Endothelial cell of umbilical vein (primary cell): ENCODE measurements at regions not wholly inside any gene's neighbourhood (a gene's known extent, or its start where the extent isn't known, plus 50 kb on each side); places are given as distances from the start of the nearest gene placed in this dataset.

ENCODE experiments used
- BruUV-seq: library from RNA; stranded (reverse); fragments of 400-500 nt; replicated peaks from 2 replicates; lab custom pipeline; 2021; lab: Mats Ljungman, UMichigan
- CTCF ChIA-PET: fragments of 300-600, 350-600 bp; sonication (Branson Sonifier 250); formaldehyde crosslinking; loops from one replicate; lab custom pipeline; 2021; ENCODE audit warnings: antibody characterized with exemption, inconsistent platforms; lab: Charles Lee
- POLR2A ChIA-PET: fragments of 300-600, 350-600 bp; sonication (Branson Sonifier 250); formaldehyde crosslinking; loops from one replicate; lab custom pipeline; 2021; ENCODE audit warnings: antibody characterized with exemption, inconsistent platforms; lab: Charles Lee
- DNase-seq: peaks from one replicate; pipeline ENCODE4 v3.0.0-alpha.2; 2011; ENCODE audit warnings: low read depth, low spot score
- FAIRE-seq: peaks from 2 replicates; lab custom pipeline; 2011; peaks lifted over from hg19 to GRCh38; lab: Jason Lieb, UNC
- H2AFZ ChIP-seq: 2 replicates; pipeline ENCODE4 v1.6.0; 2012; ENCODE audit warnings: low read depth, low read length, control low read depth, inconsistent platforms
- H3K27ac ChIP-seq: 2 replicates; pipeline ENCODE4 v1.5.1; 2011; ENCODE audit warnings: low read depth, mild to moderate bottlenecking, control low read depth, low read length, moderate library complexity; ENCODE audit not compliant: insufficient read depth
- H3K27me3 ChIP-seq, 2 experiments: 2 replicates each; pipeline versions ENCODE4 v1.6.0 to v1.6.1; 2011; ENCODE audit warnings: low read length in 2 of 2, mixed read lengths in 1 of 2; ENCODE audit not compliant: control insufficient read depth in 2 of 2, insufficient read depth in 2 of 2
- H3K36me3 ChIP-seq, 2 experiments: 2 replicates in 1 of 2; 3 replicates in 1 of 2; pipeline ENCODE4 v1.5.1; 2011; ENCODE audit warnings: low read length in 2 of 2, mild to moderate bottlenecking in 1 of 2, moderate library complexity in 1 of 2; ENCODE audit not compliant: control insufficient read depth in 2 of 2, insufficient read depth in 2 of 2; ENCODE audit errors: extremely low read depth in 1 of 2
- H3K4me1 ChIP-seq: 3 replicates; pipeline ENCODE4 v1.5.1; 2011; ENCODE audit warnings: mild to moderate bottlenecking, low read length; ENCODE audit not compliant: control insufficient read depth, insufficient read depth; ENCODE audit errors: extremely low read depth
- H3K4me2 ChIP-seq: 2 replicates; pipeline ENCODE4 v1.6.1; 2011; ENCODE audit warnings: low read length, control low read depth, mixed read lengths; ENCODE audit not compliant: insufficient read depth
- H3K4me3 ChIP-seq, 3 experiments: fragments of 200-600 bp in 1 of 3; sonication (generic), shearing (Covaris generic) in 1 of 3; replicated peaks in 1 of 3; 2 replicates each; pipeline ENCODE4 v1.5.1; 2011 to 2016; ENCODE audit warnings: control low read depth in 3 of 3, low read length in 3 of 3, mild to moderate bottlenecking in 2 of 3, inconsistent platforms in 1 of 3, low read depth in 1 of 3, moderate library complexity in 1 of 3; ENCODE audit not compliant: insufficient read depth in 1 of 3
- H3K79me2 ChIP-seq: 2 replicates; pipeline ENCODE4 v1.6.0; 2012; ENCODE audit warnings: low read length, inconsistent platforms; ENCODE audit not compliant: control insufficient read depth, insufficient read depth
- H3K9ac ChIP-seq: replicated peaks from 2 replicates; pipeline ENCODE3; 2011; ENCODE audit warnings: low read length, control low read depth; ENCODE audit not compliant: insufficient read depth; ENCODE audit errors: extremely low read depth
- H3K9me1 ChIP-seq: replicated peaks from 3 replicates; pipeline ENCODE4 v1.6.0; 2011; ENCODE audit warnings: mild to moderate bottlenecking, low read length; ENCODE audit not compliant: control insufficient read depth, insufficient read depth; ENCODE audit errors: extremely low read depth
- H3K9me3 ChIP-seq: replicated peaks from 2 replicates; pipeline ENCODE4 v1.5.1; 2012; ENCODE audit warnings: low read length, inconsistent platforms; ENCODE audit not compliant: control insufficient read depth, insufficient read depth
- H4K20me1 ChIP-seq: replicated peaks from 2 replicates; pipeline ENCODE3; 2011; ENCODE audit warnings: mild to moderate bottlenecking, low read length; ENCODE audit not compliant: control insufficient read depth, insufficient read depth; ENCODE audit errors: extremely low read depth
- EZH2 ChIP-seq: IDR thresholded peaks from 2 replicates; pipeline ENCODE4 v1.6.1; 2012; ENCODE audit warnings: borderline replicate concordance, low read depth, mild to moderate bottlenecking, moderate library complexity, low read length, inconsistent platforms; ENCODE audit not compliant: severe bottlenecking
- FOS ChIP-seq: IDR thresholded peaks from 2 replicates; pipeline ENCODE4 v1.6.1; 2011; ENCODE audit warnings: mild to moderate bottlenecking, low read length, moderate library complexity, borderline replicate concordance; ENCODE audit not compliant: insufficient read depth
- GATA2 ChIP-seq: IDR thresholded peaks from 2 replicates; pipeline ENCODE4 v1.7.0; 2011; ENCODE audit warnings: low read depth, mild to moderate bottlenecking, moderate library complexity, mixed read lengths, low read length; ENCODE audit not compliant: insufficient read length, insufficient read depth
- JUN ChIP-seq: IDR thresholded peaks from 2 replicates; pipeline ENCODE4 v1.6.1; 2011; ENCODE audit warnings: borderline replicate concordance, low read depth; ENCODE audit not compliant: insufficient read length, insufficient read depth
- MYC ChIP-seq: IDR thresholded peaks from one replicate; pipeline ENCODE4 v1.6.1; 2011; ENCODE audit warnings: mild to moderate bottlenecking, low read depth, low read length
- POLR2A ChIP-seq: IDR thresholded peaks from 2 replicates; pipeline ENCODE4 v1.6.1; 2012; ENCODE audit warnings: low read depth, mild to moderate bottlenecking, control low read depth, low read length
- POLR2AphosphoS5 ChIP-seq: IDR thresholded peaks from 2 replicates; pipeline ENCODE4 v1.6.1; 2012; ENCODE audit warnings: low read depth, mild to moderate bottlenecking, control low read depth, low read length, moderate library complexity; ENCODE audit not compliant: insufficient read depth
- dilution Hi-C: fragments of 300-500 bp; cut with MboI; formaldehyde crosslinking; loops from one replicate; pipeline ENCODE4 v1.15.0; 2019; ENCODE audit warnings: low sequenced_read_pairs; ENCODE audit not compliant: extremely low pct_ligation_motif_present
- intact Hi-C: fragments of 100-400 bp; cut with micrococcal nuclease; formaldehyde crosslinking; loops from one replicate; pipeline ENCODE4 v1.10.0; 2022
- TF ChIP-seq, protein P1 (sequence below), 2 donors: IDR thresholded peaks; 1 replicate in 1 of 2; 2 replicates in 1 of 2; pipeline ENCODE4 v1.5.1; 2011; ENCODE audit warnings: low read length in 2 of 2, mild to moderate bottlenecking in 2 of 2, moderate library complexity in 2 of 2, control low read depth in 1 of 2, inconsistent platforms in 1 of 2, low read depth in 1 of 2; ENCODE audit not compliant: insufficient read depth in 1 of 2; ENCODE audit errors: extremely low read depth in 1 of 2
- TF ChIP-seq, protein P2 (sequence below): IDR thresholded peaks from 2 replicates; pipeline ENCODE4 v1.6.1; 2011; ENCODE audit not compliant: insufficient read depth, insufficient read length

DNA sequence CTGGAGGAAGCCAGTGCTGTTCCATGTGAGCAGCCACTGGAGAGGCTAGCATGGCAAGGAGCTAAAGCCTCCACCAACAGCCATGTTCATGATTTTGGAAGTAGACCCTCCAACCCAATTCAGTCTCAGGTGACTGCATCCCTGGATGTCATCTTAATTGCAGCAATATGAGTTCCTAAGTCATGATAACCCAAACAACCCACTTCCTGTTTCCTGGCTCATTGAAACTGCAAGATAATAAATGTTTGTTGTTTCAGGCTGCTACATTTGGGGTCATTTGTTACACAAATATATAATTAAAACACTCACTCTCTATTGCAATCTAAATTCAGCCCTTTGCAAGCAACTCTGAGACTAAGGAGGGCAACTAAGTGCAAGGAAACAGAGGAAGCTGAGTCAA lies 62.4 kb upstream of the SLC24A5 start:
- no peaks in the 10 kb centered on the region for H3K36me3 ChIP-seq
- dilution Hi-C loops = no loop called here
- no peaks in the 10 kb centered on the region for H4K20me1 ChIP-seq
- H3K9me1 ChIP-seq = no peaks in the 10 kb centered on the region
- H2AFZ ChIP-seq = no peak overlapping the region
- H3K4me2 ChIP-seq = no peak overlapping the region
- FAIRE-seq (no peak), DNase-seq (peak; percentile 12)
- H3K4me3 ChIP-seq = no peak overlapping the region
- ChIA-PET POLR2A (no interaction called here), CTCF (no interaction called here)
- H3K79me2 ChIP-seq = no peaks in the 10 kb centered on the region
- intact Hi-C loops = no loop called here
- TF ChIP-seq POLR2A (no peak), POLR2AphosphoS5 (no peak), FOS (no peak), GATA2 (no peak), JUN (no peak), EZH2 (no peak), MYC (no peak)
- TF ChIP-seq, protein P1, sequence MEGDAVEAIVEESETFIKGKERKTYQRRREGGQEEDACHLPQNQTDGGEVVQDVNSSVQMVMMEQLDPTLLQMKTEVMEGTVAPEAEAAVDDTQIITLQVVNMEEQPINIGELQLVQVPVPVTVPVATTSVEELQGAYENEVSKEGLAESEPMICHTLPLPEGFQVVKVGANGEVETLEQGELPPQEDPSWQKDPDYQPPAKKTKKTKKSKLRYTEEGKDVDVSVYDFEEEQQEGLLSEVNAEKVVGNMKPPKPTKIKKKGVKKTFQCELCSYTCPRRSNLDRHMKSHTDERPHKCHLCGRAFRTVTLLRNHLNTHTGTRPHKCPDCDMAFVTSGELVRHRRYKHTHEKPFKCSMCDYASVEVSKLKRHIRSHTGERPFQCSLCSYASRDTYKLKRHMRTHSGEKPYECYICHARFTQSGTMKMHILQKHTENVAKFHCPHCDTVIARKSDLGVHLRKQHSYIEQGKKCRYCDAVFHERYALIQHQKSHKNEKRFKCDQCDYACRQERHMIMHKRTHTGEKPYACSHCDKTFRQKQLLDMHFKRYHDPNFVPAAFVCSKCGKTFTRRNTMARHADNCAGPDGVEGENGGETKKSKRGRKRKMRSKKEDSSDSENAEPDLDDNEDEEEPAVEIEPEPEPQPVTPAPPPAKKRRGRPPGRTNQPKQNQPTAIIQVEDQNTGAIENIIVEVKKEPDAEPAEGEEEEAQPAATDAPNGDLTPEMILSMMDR (IDR thresholded peaks at IDR 0.05; ENCODE audit: extremely low read depth in 1 of 2, insufficient read depth in 1 of 2, low read depth in 1 of 2, low read length in 2 of 2) = no peak
- TF ChIP-seq, protein P2, sequence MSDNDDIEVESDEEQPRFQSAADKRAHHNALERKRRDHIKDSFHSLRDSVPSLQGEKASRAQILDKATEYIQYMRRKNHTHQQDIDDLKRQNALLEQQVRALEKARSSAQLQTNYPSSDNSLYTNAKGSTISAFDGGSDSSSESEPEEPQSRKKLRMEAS = no peak
- no peaks in the 10 kb centered on the region for H3K4me1 ChIP-seq
- no TSS peak for BruUV-seq
- no peak overlapping the region for H3K9ac ChIP-seq
- H3K27me3 ChIP-seq = peaks cover 0 to 2% of the 10 kb centered on the region in 2 experiments
- H3K9me3 ChIP-seq = no peaks in the 10 kb centered on the region
- H3K27ac ChIP-seq = no peak overlapping the region
